GM12874 (cell line): ENCODE measurements at regions not wholly inside any gene's neighbourhood (a gene's known extent, or its start where the extent isn't known, plus 50 kb on each side); places are given as distances from the start of the nearest gene placed in this dataset.

ENCODE experiments used
- TF ChIP-seq, protein P1 (sequence below): IDR thresholded peaks from 2 replicates; pipeline ENCODE4 v1.5.1; 2011; ENCODE audit warnings: low read depth, mild to moderate bottlenecking, control low read depth, low read length, moderate library complexity; ENCODE audit not compliant: insufficient read depth

DNA sequence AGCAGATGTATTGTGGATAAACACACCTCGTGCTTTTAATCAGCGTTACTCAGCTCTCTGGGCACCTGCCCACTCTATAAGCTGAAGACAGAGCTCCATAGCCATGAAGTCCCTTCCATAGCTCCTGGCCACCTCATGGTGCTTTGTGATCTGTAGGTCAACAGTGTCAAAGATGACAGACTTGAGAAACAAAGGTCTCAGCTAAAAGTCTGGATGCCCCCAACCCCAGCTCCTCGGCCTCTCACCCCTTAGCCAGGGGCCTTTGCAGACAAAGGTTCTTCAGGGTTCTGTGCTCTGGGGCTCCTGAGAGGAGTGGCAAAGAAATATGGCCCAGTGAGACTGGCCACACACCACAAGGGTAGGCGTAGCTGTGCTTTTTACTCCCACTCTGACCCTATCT is 168.6 kb downstream of the KLF13 start:
- TF ChIP-seq, protein P1, sequence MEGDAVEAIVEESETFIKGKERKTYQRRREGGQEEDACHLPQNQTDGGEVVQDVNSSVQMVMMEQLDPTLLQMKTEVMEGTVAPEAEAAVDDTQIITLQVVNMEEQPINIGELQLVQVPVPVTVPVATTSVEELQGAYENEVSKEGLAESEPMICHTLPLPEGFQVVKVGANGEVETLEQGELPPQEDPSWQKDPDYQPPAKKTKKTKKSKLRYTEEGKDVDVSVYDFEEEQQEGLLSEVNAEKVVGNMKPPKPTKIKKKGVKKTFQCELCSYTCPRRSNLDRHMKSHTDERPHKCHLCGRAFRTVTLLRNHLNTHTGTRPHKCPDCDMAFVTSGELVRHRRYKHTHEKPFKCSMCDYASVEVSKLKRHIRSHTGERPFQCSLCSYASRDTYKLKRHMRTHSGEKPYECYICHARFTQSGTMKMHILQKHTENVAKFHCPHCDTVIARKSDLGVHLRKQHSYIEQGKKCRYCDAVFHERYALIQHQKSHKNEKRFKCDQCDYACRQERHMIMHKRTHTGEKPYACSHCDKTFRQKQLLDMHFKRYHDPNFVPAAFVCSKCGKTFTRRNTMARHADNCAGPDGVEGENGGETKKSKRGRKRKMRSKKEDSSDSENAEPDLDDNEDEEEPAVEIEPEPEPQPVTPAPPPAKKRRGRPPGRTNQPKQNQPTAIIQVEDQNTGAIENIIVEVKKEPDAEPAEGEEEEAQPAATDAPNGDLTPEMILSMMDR = no peak

DNA sequence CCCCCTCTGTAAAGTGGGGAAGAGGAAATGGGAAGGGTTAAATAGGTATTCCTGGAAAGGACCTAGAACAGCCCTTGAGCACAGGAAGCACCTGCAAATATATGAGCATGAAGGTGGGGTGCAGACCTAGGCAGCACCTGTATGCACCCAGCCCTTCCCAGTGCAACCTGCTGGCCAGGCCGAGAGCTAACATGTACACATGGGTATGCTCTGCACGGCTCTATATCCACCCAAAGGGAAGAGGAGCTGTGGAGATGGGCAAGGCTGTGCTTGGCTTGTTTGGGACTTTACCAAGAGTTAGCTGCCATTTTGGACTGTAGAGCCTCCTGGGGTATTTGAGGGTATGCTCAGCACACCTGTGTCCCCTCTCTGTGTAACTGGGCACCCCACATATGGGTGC is 171.2 kb downstream of the KLF13 start:
- TF ChIP-seq, protein P1 = no peak

DNA sequence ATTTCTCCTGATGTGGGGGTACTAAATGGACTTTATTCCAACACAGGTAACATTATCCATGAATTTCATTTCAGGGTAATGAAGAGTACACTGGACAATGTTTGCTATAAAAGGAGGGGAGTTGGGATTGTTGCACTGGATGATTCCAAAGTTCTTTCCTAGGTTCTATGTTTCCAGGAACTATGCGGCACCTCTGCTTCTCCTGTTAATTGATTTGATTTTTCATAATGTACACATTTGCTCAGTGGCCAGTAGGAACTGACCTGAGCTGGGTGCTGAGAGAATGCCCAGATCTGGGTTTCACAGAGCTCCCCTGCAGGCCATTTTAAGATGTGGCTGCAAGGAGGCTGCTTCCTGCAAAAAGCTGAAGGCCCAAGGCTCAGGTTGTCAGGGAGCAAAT is 171.7 kb downstream of the KLF13 start:
- TF ChIP-seq, protein P1 = no peak

DNA sequence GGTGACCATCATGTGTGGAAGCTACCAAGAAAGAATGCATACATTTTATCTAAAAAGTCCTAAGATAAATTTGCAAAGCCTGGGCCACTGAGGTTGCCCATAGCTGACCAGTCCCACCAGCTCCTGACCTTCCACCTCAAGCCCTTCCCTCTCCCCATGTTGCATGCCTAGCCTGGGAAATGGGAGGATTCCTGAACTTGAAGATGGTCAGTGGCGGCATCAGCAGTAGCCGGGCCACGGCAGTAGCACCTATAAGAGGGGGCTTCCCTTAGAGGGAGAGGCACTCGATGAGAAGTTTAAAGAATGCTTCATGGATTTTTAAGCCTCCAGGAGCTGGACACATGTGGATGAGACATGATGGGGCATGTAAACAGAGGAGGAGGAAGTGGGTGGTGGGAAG is 172.1 kb downstream of the KLF13 start:
- TF ChIP-seq, protein P1 = no peak

DNA sequence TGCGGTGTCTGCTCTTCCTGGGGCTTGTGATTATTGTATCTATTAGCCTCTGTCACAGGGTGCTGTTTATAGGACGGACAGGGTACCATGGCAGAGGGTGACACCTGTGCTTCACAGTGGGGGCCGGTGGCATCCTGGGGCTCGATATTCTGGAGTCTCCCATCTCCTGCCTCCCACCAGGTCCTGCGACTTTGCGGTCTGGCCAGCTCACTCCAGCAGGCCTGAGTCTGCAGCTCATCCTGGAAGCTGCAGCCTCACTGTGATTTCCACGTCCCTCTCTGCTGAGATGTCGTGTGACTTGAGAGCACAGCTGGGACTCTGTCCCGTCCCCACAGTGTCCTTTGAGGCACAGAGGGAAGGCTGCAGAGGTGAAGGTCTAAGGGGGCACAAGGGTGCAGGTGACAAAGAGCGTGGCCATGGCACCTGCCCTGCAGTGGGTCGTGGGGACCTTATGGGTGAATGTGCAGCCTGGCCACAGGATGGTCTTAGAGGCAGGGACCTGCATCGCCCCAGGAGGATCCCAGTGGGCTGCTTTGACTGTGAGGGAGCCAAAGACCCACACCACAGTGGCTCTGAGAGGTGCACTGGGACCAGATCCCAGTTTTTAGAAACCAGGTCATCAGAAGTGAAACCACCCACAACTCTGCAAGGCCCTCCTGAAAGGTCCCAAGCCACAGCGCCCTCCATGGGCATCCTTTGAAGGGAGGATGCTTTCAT is 172.8 kb downstream of the KLF13 start:
- TF ChIP-seq, protein P1 = no peak

DNA sequence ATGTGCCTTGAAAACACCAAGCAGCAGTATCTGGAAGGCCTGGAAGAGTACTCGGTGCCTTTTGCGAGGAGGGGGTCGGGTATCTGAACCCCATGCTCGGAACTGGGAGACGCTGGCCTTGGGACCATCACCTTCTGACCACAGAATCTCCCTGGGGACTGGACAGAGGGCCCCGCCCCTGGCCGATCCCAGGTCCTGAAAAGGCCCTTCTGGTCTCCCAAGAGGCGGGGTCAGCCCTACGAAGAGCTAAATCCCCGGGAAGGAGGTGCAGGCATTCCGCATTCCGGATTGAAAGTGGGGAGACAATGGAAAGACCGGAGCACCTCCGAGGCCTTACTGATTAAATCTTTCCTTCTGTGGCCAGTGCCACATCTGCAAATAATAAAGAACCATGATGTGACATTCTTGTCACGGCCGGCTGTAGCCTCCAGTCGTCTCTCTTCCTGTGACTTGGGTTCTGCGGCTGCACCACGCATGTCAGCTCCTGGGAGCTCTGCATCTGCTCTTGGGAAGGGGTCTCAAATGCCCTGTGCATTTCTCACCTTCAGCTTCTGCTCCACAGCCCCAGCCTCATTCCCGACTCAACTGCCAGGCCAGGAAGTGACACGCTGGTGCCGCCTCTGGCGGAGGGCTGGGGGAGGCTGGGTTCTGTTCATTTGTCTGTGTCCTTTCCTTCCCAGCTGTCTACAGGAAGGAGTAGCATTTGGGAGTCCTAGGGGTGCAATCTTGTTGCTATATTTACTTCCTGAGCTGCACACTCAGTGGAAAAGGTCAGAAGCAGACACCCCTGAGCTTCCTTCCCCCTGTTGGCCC is 173.5 kb downstream of the KLF13 start:
- TF ChIP-seq, protein P1 = no peak

DNA sequence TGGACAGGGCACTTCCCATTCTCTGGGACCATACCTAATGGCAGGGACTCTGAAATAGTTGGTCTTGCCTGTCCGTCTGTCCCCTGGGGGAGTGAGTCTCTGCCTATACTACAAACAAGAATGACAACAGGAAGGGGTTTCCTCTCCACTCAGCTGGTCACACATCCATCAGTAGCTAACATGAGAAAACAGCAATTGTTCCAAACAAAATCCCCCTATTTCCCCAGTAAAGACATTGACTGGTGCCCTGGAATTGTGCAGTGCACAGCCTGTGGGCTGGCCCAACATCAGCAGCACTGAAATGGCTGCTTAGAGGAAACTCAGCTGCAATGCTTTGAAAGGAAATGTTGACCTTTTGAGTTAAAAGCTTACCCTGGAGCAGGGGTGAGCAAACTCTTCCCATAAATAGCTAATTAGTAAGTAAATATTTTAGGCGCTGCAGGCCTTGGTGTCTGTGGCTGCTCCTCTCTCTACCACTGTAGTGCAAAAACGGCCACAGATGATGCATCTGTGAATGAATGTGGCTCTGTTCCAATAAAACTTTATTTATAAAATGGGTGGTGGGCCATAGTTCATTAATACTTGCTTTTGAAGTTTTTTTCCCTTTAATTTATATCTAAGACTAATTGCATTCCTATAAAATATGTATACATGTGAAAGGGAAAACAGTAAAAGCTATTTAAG is 174.3 kb downstream of the KLF13 start:
- TF ChIP-seq, protein P1 = no peak
